Activated naive CD4-positive, alpha-beta T cell treated with anti-CD3 and anti-CD28 coated beads, Interleukin-2, amount 10 ng/mL, durations not matched to agents 7 days and 5 days (primary cell): ENCODE measurements at regions not wholly inside any gene's neighbourhood (a gene's known extent, or its start where the extent isn't known, plus 50 kb on each side); places are given as distances from the start of the nearest gene placed in this dataset.

Source experiments
- CTCF ChIA-PET: fragments of 350-600 bp; sonication (Branson Sonifier 250); formaldehyde crosslinking; loops from one replicate; lab custom pipeline; 2021; ENCODE audit warnings: antibody characterized with exemption; lab: Charles Lee
- DNase-seq: peaks from one replicate; pipeline ENCODE4 v3.0.0-alpha.2; 2020
- H3K27ac Mint-ChIP-seq: one replicate; pipeline ENCODE4 v1.8.0; 2021; ENCODE audit warnings: mild to moderate bottlenecking, moderate library complexity, mixed read lengths
- H3K27me3 Mint-ChIP-seq: one replicate; pipeline ENCODE4 v1.8.0; 2021; ENCODE audit warnings: mild to moderate bottlenecking, mixed read lengths
- H3K36me3 Mint-ChIP-seq: one replicate; pipeline ENCODE4 v1.8.0; 2021; ENCODE audit warnings: mixed read lengths
- H3K4me1 Mint-ChIP-seq: one replicate; pipeline ENCODE4 v1.8.0; 2021; ENCODE audit warnings: mixed read lengths
- H3K4me3 Mint-ChIP-seq: one replicate; pipeline ENCODE4 v1.8.0; 2021; ENCODE audit warnings: mild to moderate bottlenecking, moderate library complexity, mixed read lengths
- H3K9me3 Mint-ChIP-seq: one replicate; pipeline ENCODE4 v1.8.0; 2021; ENCODE audit warnings: mixed read lengths

GRCh38 chr11:134478611-134479010 is 66.6 kb upstream of the B3GAT1 start:
- no peak for DNase-seq
- CTCF ChIA-PET = no interaction called here
- Mint-ChIP-seq H3K4me3 (no peak overlapping the region), H3K27ac (no peak overlapping the region), H3K4me1 (no peaks in the 10 kb centered on the region), H3K27me3 (peaks cover 28% of the 10 kb centered on the region), H3K36me3 (no peaks in the 10 kb centered on the region), H3K9me3 (no peaks in the 10 kb centered on the region)

- no peak overlapping the region for H3K27ac Mint-ChIP-seq
- H3K4me3 Mint-ChIP-seq = no peak overlapping the region
- DNase-seq = no peak
- H3K27me3 Mint-ChIP-seq = peaks cover 31% of the 10 kb centered on the region
- H3K4me1 Mint-ChIP-seq = no peaks in the 10 kb centered on the region
- CTCF ChIA-PET = no interaction called here
- no peaks in the 10 kb centered on the region for H3K9me3 Mint-ChIP-seq
- no peaks in the 10 kb centered on the region for H3K36me3 Mint-ChIP-seq
These were observed 66.1 kb upstream of the B3GAT1 start for GRCh38 chr11:134478176-134478575.

- no peaks in the 10 kb centered on the region for H3K9me3 Mint-ChIP-seq
- no peak overlapping the region for H3K4me3 Mint-ChIP-seq
- H3K27me3 Mint-ChIP-seq = peaks cover 35% of the 10 kb centered on the region
- no peak for DNase-seq
- no peak overlapping the region for H3K27ac Mint-ChIP-seq
- H3K4me1 Mint-ChIP-seq = no peaks in the 10 kb centered on the region
- H3K36me3 Mint-ChIP-seq = no peaks in the 10 kb centered on the region
- CTCF ChIA-PET = no interaction called here
These were observed 65.4 kb upstream of the B3GAT1 start for GRCh38 chr11:134477486-134477885.

- Mint-ChIP-seq H3K27me3 (peaks cover 45% of the 10 kb centered on the region), H3K27ac (no peak overlapping the region), H3K9me3 (no peaks in the 10 kb centered on the region), H3K36me3 (no peaks in the 10 kb centered on the region), H3K4me1 (no peaks in the 10 kb centered on the region), H3K4me3 (no peak overlapping the region)
- peak; percentile 40 for DNase-seq
- CTCF ChIA-PET = no interaction called here
These were observed 64.5 kb upstream of the B3GAT1 start for GRCh38 chr11:134476435-134477021.

GRCh38 chr11:134475951-134476350 is 63.9 kb upstream of the B3GAT1 start:
- H3K27me3 Mint-ChIP-seq = peaks cover 50% of the 10 kb centered on the region
- H3K4me3 Mint-ChIP-seq = no peak overlapping the region
- no peaks in the 10 kb centered on the region for H3K9me3 Mint-ChIP-seq
- no peak overlapping the region for H3K27ac Mint-ChIP-seq
- H3K36me3 Mint-ChIP-seq = no peaks in the 10 kb centered on the region
- CTCF ChIA-PET = no interaction called here
- no peak for DNase-seq
- H3K4me1 Mint-ChIP-seq = no peaks in the 10 kb centered on the region

- H3K4me3 Mint-ChIP-seq = no peak overlapping the region
- H3K4me1 Mint-ChIP-seq = no peaks in the 10 kb centered on the region
- CTCF ChIA-PET = no interaction called here
- no peak for DNase-seq
- no peaks in the 10 kb centered on the region for H3K36me3 Mint-ChIP-seq
- H3K27ac Mint-ChIP-seq = no peak overlapping the region
- peaks cover 56% of the 10 kb centered on the region for H3K27me3 Mint-ChIP-seq
- H3K9me3 Mint-ChIP-seq = no peaks in the 10 kb centered on the region
These were observed 62.9 kb upstream of the B3GAT1 start for GRCh38 chr11:134474942-134475341.

GRCh38 chr11:134474070-134474860 is 62.2 kb upstream of the B3GAT1 start:
- no peaks in the 10 kb centered on the region for H3K9me3 Mint-ChIP-seq
- H3K27me3 Mint-ChIP-seq = peaks cover 58% of the 10 kb centered on the region
- no peak overlapping the region for H3K4me3 Mint-ChIP-seq
- no peak for DNase-seq
- CTCF ChIA-PET = no interaction called here
- no peaks in the 10 kb centered on the region for H3K36me3 Mint-ChIP-seq
- no peaks in the 10 kb centered on the region for H3K4me1 Mint-ChIP-seq
- no peak overlapping the region for H3K27ac Mint-ChIP-seq

GRCh38 chr11:134471716-134472455 is 59.8 kb upstream of the B3GAT1 start:
- Mint-ChIP-seq H3K27me3 (peaks cover 56% of the 10 kb centered on the region), H3K4me1 (no peaks in the 10 kb centered on the region), H3K4me3 (no peak overlapping the region), H3K9me3 (no peaks in the 10 kb centered on the region), H3K27ac (no peak overlapping the region), H3K36me3 (no peaks in the 10 kb centered on the region)
- CTCF ChIA-PET = no interaction called here
- DNase-seq = no peak

- Mint-ChIP-seq H3K27ac (no peak overlapping the region), H3K4me1 (no peaks in the 10 kb centered on the region), H3K4me3 (no peak overlapping the region), H3K27me3 (peaks cover 54% of the 10 kb centered on the region), H3K9me3 (no peaks in the 10 kb centered on the region), H3K36me3 (no peaks in the 10 kb centered on the region)
- no peak for DNase-seq
- CTCF ChIA-PET = no interaction called here
These were observed 59.2 kb upstream of the B3GAT1 start for GRCh38 chr11:134471087-134471715.

GRCh38 chr11:134470238-134470637 is 58.2 kb upstream of the B3GAT1 start:
- CTCF ChIA-PET = no interaction called here
- Mint-ChIP-seq H3K4me1 (no peaks in the 10 kb centered on the region), H3K9me3 (no peaks in the 10 kb centered on the region), H3K27me3 (peaks cover 54% of the 10 kb centered on the region), H3K27ac (no peak overlapping the region), H3K36me3 (no peaks in the 10 kb centered on the region), H3K4me3 (no peak overlapping the region)
- DNase-seq = no peak

GRCh38 chr11:134469627-134470026 is 57.6 kb upstream of the B3GAT1 start:
- no peaks in the 10 kb centered on the region for H3K4me1 Mint-ChIP-seq
- H3K27ac Mint-ChIP-seq = no peak overlapping the region
- DNase-seq = no peak
- H3K36me3 Mint-ChIP-seq = no peaks in the 10 kb centered on the region
- no peaks in the 10 kb centered on the region for H3K9me3 Mint-ChIP-seq
- H3K4me3 Mint-ChIP-seq = no peak overlapping the region
- CTCF ChIA-PET = no interaction called here
- H3K27me3 Mint-ChIP-seq = peaks cover 59% of the 10 kb centered on the region

GRCh38 chr11:134468796-134469195 is 56.8 kb upstream of the B3GAT1 start:
- Mint-ChIP-seq H3K9me3 (no peaks in the 10 kb centered on the region), H3K36me3 (no peaks in the 10 kb centered on the region), H3K4me3 (no peak overlapping the region), H3K27me3 (peaks cover 64% of the 10 kb centered on the region), H3K4me1 (no peaks in the 10 kb centered on the region), H3K27ac (no peak overlapping the region)
- no peak for DNase-seq
- CTCF ChIA-PET = no interaction called here

GRCh38 chr11:134468081-134468668 is 56.1 kb upstream of the B3GAT1 start:
- H3K36me3 Mint-ChIP-seq = no peaks in the 10 kb centered on the region
- H3K4me1 Mint-ChIP-seq = no peaks in the 10 kb centered on the region
- H3K27ac Mint-ChIP-seq = no peak overlapping the region
- H3K27me3 Mint-ChIP-seq = peaks cover 60% of the 10 kb centered on the region
- CTCF ChIA-PET = no interaction called here
- no peaks in the 10 kb centered on the region for H3K9me3 Mint-ChIP-seq
- H3K4me3 Mint-ChIP-seq = no peak overlapping the region
- DNase-seq = no peak
